GM19025 (cell line): ENCODE measurements at regions not wholly inside any gene's neighbourhood (a gene's known extent, or its start where the extent isn't known, plus 50 kb on each side); places are given as distances from the start of the nearest gene placed in this dataset.

Experiments used
- ATAC-seq: cut with Tn5 transposase; IDR thresholded peaks from one replicate; pipeline ENCODE4 v1.9.1; 2021; ENCODE audit warnings: mild to moderate bottlenecking, low read depth, moderate library complexity; ENCODE audit not compliant: unreplicated experiment

- no peak for ATAC-seq
Measured at GRCh38 chr2:235383272-235383843, 110.5 kb upstream of the AGAP1 start.

GRCh38 chr2:235384624-235385023 lies 109.2 kb upstream of the AGAP1 start:
- no peak for ATAC-seq

GRCh38 chr2:235389626-235390025 lies 104.2 kb upstream of the AGAP1 start:
- no peak for ATAC-seq

GRCh38 chr2:235390108-235390815 lies 103.6 kb upstream of the AGAP1 start:
- ATAC-seq: peak; percentile 86

- no peak for ATAC-seq
Measured at GRCh38 chr2:235390816-235391194, 103.0 kb upstream of the AGAP1 start.

- no peak for ATAC-seq
Measured at GRCh38 chr2:235391921-235392615, 101.8 kb upstream of the AGAP1 start.

- no peak for ATAC-seq
Measured at GRCh38 chr2:235394278-235394828, 99.5 kb upstream of the AGAP1 start.

GRCh38 chr2:235396071-235396846 lies 97.6 kb upstream of the AGAP1 start:
- ATAC-seq: no peak

- no peak for ATAC-seq
Measured at GRCh38 chr2:235398321-235398720, 95.5 kb upstream of the AGAP1 start.

GRCh38 chr2:235399895-235400294 lies 93.9 kb upstream of the AGAP1 start:
- no peak for ATAC-seq

GRCh38 chr2:235402422-235402821 lies 91.4 kb upstream of the AGAP1 start:
- no peak for ATAC-seq

GRCh38 chr2:235405612-235406361 lies 88.1 kb upstream of the AGAP1 start:
- ATAC-seq: no peak

GRCh38 chr2:235406430-235406829 lies 87.4 kb upstream of the AGAP1 start:
- no peak for ATAC-seq

- no peak for ATAC-seq
Measured at GRCh38 chr2:235411905-235412485, 81.8 kb upstream of the AGAP1 start.

- ATAC-seq: no peak
Measured at GRCh38 chr2:235413064-235413463, 80.8 kb upstream of the AGAP1 start.

- ATAC-seq: no peak
Measured at GRCh38 chr2:235414422-235414821, 79.4 kb upstream of the AGAP1 start.

GRCh38 chr2:235416858-235417499 lies 76.9 kb upstream of the AGAP1 start:
- ATAC-seq: no peak

- ATAC-seq: no peak
Measured at GRCh38 chr2:235418918-235419317, 74.9 kb upstream of the AGAP1 start.

GRCh38 chr2:235419996-235420395 lies 73.8 kb upstream of the AGAP1 start:
- ATAC-seq: no peak
